ENCODE measurements at regions not wholly inside any gene's neighbourhood (a gene's known extent, or its start where the extent isn't known, plus 50 kb on each side); places are given as distances from the start of the nearest gene placed in this dataset. TPM values are rescaled to one million over a fixed set of nuclear protein-coding genes. Genes with fewer than 3 reads are reported as not detected.

DNA sequence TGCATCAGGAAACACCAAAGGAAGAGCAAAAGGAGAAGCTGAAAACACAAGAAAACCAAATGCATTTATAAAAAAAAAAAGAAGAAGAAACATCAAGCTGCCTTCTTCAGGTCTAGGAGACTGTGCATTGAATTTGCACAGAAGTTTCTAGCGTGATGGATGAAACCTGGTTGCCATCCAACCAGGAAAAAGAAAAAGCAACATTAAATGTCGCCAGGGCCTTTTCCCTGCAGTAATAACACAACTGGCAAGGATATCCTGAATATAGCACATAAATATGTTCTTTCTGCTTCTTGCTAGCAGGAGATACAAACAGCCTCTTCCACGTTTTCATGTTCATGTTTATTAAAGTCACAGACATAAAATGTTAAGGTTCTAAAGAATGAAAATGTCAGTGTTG lies 60.8 kb upstream of the ZFP42 start:
- no peak for DNase-seq (ENCODE audit: low read depth in 2 of 3, low spot score in 2 of 3)

DNA sequence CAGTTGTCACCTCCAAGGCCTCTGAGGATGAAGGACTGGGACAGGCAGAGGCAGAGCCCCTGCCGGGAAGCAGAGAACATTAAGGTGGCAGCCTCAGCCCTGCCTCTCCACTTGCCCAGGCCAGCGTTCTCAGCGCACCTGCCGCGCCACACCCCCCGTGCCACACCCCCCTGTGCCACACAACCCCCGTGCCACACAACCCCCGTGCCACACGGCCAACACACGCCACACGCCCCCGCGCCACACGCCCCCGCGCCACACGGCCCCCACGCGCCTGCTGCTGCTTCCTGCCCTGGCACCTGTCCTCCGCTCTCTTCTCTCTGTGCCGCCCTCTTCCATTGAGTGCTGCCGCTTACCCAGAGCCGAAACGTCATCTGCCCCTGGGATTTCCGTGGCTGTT lies 58.0 kb upstream of the ZFP42 start:
- DNase-seq (ENCODE audit: low read depth in 2 of 3, low spot score in 2 of 3) = no peak

DNA sequence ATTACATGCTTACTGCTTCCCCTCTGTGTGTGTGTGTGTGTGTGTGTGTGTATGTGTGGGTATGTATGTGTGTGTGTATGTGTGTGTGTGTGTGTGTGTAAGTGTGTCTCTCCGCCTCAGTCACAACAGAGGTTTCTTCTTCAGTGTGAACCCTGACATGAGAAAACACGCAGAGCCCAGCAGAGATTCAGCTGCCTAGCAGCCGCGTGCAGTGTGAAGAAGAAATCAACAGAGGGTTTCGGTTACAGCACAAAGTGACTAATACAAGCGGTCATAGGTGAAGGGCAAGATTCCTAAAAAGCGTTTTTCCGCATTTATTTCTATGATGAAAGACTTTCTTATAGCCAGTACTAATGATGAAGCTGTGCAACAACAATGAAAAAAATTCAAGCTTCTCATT lies 55.3 kb upstream of the ZFP42 start:
- no peak for DNase-seq (ENCODE audit: low read depth in 2 of 3, low spot score in 2 of 3)

DNA sequence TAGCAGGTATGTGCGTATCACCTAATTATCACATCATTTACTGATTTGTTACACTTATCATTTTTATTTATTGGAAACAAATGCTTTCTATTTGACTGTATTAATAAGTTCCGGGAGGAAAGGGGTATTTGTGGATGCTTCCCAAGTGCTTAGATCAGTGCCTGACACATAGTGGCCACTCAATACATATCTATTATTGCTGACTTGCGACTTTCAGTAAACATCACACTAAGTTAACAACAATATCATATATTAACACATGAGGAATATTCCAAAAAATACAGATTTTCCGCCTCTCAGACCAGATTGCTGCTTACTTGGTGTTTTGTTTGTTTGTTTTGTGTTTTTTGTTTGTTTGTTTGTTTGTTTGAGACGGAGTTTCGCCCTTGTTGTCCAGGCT lies 52.6 kb upstream of the ZFP42 start:
- no peak for DNase-seq (ENCODE audit: low read depth in 2 of 3, low spot score in 2 of 3)

DNA sequence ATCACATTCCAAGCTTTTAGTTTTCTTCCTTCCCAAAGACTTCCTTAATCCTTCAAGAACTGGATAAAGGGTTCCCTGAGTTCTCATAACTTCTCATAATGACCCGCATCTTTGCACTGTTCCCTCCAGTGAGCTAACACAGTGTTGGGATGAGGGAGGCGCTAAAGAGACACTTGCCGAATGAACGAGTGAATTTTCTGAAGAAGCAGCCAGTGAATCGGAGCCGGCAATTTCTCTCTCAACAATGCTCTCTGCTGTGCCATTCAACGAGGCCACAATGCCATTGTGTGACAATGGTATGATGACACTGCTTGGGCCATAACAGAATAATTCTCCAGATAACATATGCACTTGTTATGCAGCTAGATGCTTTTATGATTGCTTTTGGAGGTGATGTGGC lies 51.4 kb upstream of the ZFP42 start:
- no peak for DNase-seq (ENCODE audit: low read depth in 2 of 3, low spot score in 2 of 3)

Small RNA genes in the stretch of these regions (small RNA-seq; reads per million reads assigned to genes)
- not detected for gene MRPS36P2

All from hematopoietic multipotent progenitor cell (in vitro differentiated cells).